Fibroblast of lung (primary cell): ENCODE measurements at regions not wholly inside any gene's neighbourhood (a gene's known extent, or its start where the extent isn't known, plus 50 kb on each side); places are given as distances from the start of the nearest gene placed in this dataset.

ENCODE experiments used
- EZH2 ChIP-seq: IDR thresholded peaks from 2 replicates; pipeline ENCODE4 v1.5.1; 2012; ENCODE audit warnings: low read length, control low read depth, mild to moderate bottlenecking; ENCODE audit errors: missing control alignments
- TF ChIP-seq, protein P1 (sequence below), 2 donors: IDR thresholded peaks in 1 of 2; conservative IDR thresholded peaks in 1 of 2; 1 replicate in 1 of 2; 2 replicates in 1 of 2; pipeline ENCODE4 v1.5.1; 2011 to 2012; ENCODE audit warnings: low read length in 2 of 2, control low read depth in 1 of 2, inconsistent platforms in 1 of 2, low read depth in 1 of 2, mild to moderate bottlenecking in 1 of 2

DNA sequence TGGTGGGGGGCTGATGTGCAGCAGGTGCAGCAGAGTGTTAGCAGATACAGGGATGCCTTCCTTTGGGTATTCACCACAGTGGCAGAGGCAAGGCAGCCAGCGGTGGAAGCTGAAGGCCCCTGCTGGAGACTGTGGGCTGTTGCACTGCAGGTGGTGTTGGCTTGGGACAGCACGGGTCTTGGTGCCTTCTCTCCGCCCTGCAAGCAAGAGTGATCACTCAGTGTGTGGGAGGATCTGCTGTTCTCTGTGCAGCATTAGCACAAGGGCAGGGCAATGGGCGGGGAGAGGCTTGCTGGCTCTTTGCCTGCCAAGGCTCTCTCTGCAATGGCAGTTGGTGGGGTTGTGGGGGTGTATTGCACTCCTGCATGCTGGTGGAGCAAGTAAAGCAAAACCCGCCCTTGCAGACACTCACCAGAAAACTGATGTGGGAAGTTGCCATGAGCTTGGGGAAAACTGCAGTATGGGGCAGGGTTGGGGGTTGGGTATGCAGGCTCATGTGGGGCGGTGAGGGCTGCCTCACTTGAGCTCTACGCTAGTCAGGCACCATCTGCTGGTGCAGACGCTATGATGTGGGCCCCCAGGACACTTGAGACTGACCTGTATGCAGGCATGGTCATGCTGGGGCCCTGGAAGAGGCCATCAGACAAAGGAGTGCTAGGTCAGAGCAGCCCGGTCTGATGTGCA, 820.8 kb upstream of the GRIA3 start:
- TF ChIP-seq, protein P1, sequence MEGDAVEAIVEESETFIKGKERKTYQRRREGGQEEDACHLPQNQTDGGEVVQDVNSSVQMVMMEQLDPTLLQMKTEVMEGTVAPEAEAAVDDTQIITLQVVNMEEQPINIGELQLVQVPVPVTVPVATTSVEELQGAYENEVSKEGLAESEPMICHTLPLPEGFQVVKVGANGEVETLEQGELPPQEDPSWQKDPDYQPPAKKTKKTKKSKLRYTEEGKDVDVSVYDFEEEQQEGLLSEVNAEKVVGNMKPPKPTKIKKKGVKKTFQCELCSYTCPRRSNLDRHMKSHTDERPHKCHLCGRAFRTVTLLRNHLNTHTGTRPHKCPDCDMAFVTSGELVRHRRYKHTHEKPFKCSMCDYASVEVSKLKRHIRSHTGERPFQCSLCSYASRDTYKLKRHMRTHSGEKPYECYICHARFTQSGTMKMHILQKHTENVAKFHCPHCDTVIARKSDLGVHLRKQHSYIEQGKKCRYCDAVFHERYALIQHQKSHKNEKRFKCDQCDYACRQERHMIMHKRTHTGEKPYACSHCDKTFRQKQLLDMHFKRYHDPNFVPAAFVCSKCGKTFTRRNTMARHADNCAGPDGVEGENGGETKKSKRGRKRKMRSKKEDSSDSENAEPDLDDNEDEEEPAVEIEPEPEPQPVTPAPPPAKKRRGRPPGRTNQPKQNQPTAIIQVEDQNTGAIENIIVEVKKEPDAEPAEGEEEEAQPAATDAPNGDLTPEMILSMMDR (conservative IDR thresholded peaks at IDR 0.05 in 1 of 2, IDR thresholded peaks at IDR 0.05 in 1 of 2; ENCODE audit: low read depth in 1 of 2, low read length in 2 of 2), result no peak
- no peak for TF ChIP-seq EZH2
